Gastrocnemius medialis (tissue), 4 donors: ENCODE measurements at regions not wholly inside any gene's neighbourhood (a gene's known extent, or its start where the extent isn't known, plus 50 kb on each side); places are given as distances from the start of the nearest gene placed in this dataset.

Source experiments
- ATAC-seq, 2 donors: fragments of 150-250 bp; one replicate each; pipeline ENCODE4 v1.9.1; 2016
- DNase-seq, 2 donors: peaks; one replicate each; pipeline ENCODE4 v3.0.0-alpha.2; 2019
- H3K27ac ChIP-seq, 4 donors: fragments of 200-600 bp; sonication (generic); 1 replicate in 1 of 4; 2 replicates in 3 of 4; pipeline ENCODE4 v1.5.1; 2016 to 2018; ENCODE audit warnings: mild to moderate bottlenecking in 2 of 4, moderate library complexity in 1 of 4
- H3K27me3 ChIP-seq, 3 donors: fragments of 200-600 bp; sonication (generic) in 2 of 3; 1 replicate in 1 of 3; 2 replicates in 2 of 3; pipeline versions ENCODE4 v1.5.1 to v1.6.0; 2016 to 2019; ENCODE audit warnings: mild to moderate bottlenecking in 1 of 3, moderate library complexity in 1 of 3
- H3K36me3 ChIP-seq, 2 donors: fragments of 200-600 bp; sonication (generic) in 1 of 2; one replicate each; pipeline ENCODE4 v1.5.1; 2017 to 2018
- H3K4me1 ChIP-seq, 2 donors: fragments of 200-600 bp; sonication (generic) in 1 of 2; one replicate each; pipeline ENCODE4 v1.5.1; 2016 to 2017; ENCODE audit warnings: mild to moderate bottlenecking in 2 of 2
- H3K4me3 ChIP-seq, 4 donors: fragments of 200-600 bp; sonication (generic) in 3 of 4; 1 replicate in 1 of 4; 2 replicates in 3 of 4; pipeline ENCODE4 v1.5.1; 2016 to 2019; ENCODE audit warnings: mild to moderate bottlenecking in 2 of 4
- H3K9me3 ChIP-seq, 3 donors: fragments of 200-600 bp; sonication (generic) in 2 of 3; 1 replicate in 1 of 3; 2 replicates in 2 of 3; pipeline ENCODE4 v1.5.1; 2016 to 2019
- CTCF ChIP-seq, 5 experiments: fragments of 450-650 bp in 3 of 5; fragments of 200-600 bp in 2 of 5; sonication (generic) in 2 of 5; IDR thresholded peaks in 4 of 5; conservative IDR thresholded peaks in 1 of 5; 1 replicate in 4 of 5; 2 replicates in 1 of 5; pipeline ENCODE4 v1.5.1; 2016 to 2019; ENCODE audit warnings: antibody characterized with exemption in 5 of 5, mild to moderate bottlenecking in 3 of 5, moderate library complexity in 3 of 5
- POLR2A ChIP-seq, 2 donors: fragments of 450-650 bp; IDR thresholded peaks; one replicate each; pipeline ENCODE4 v1.6.1; 2017; ENCODE audit warnings: antibody characterized with exemption in 2 of 2, mild to moderate bottlenecking in 2 of 2, moderate library complexity in 2 of 2
- in situ Hi-C, 4 donors: fragments of 200-750 bp; cut with MboI; loops; one replicate each; pipeline versions ENCODE4 v1.15.0 to v1.8.0; 2017; ENCODE audit warnings: low sequenced_read_pairs in 4 of 4
- intact Hi-C: fragments of 100-400 bp; cut with DNase I; formaldehyde crosslinking; loops from one replicate; pipeline ENCODE4 v1.15.1; 2023; ENCODE audit warnings: low total_unique reads

GRCh38 chr2:64915510-64915900 lies 73.7 kb upstream of the SLC1A4 start:
- Histone ChIP-seq H3K27ac (no peak overlapping the region), H3K4me3 (no peak overlapping the region), H3K9me3 (no peaks in the 10 kb centered on the region), H3K36me3 (no peaks in the 10 kb centered on the region), H3K4me1 (peaks cover 0 to 10% of the 10 kb centered on the region in 2 donors), H3K27me3 (no peaks in the 10 kb centered on the region)
- in situ Hi-C loops (loop anchor here (5.0 to 25.0 kb wide), 8 partner anchors 122 to 672 kb away; no protein-coding TSS in a partner anchor), intact Hi-C loops (loop anchor here (5.0 kb wide), 2 partner anchors 272 to 662 kb away; no protein-coding TSS in a partner anchor)
- no peak for TF ChIP-seq CTCF (IDR thresholded peaks at IDR 0.05 in 4 of 5, conservative IDR thresholded peaks at IDR 0.05 in 1 of 5)
- no peak for ATAC-seq
- no peak for DNase-seq

GRCh38 chr2:64918220-64918886 lies 70.8 kb upstream of the SLC1A4 start:
- H3K36me3 ChIP-seq, result no peaks in the 10 kb centered on the region
- H3K4me1 ChIP-seq, result no peaks in the 10 kb centered on the region
- TF ChIP-seq CTCF (IDR thresholded peaks at IDR 0.05 in 4 of 5, conservative IDR thresholded peaks at IDR 0.05 in 1 of 5), result no peak
- TF ChIP-seq POLR2A (IDR thresholded peaks at IDR 0.05), result no peak
- H3K9me3 ChIP-seq, result no peaks in the 10 kb centered on the region
- intact Hi-C loops (loop anchor here (5.0 kb wide), 2 partner anchors 269 to 659 kb away; no protein-coding TSS in a partner anchor), in situ Hi-C loops (loop anchor here (5.0 to 25.0 kb wide), 8 partner anchors 119 to 669 kb away; no protein-coding TSS in a partner anchor)
- no peak for ATAC-seq
- no peaks in the 10 kb centered on the region for H3K27me3 ChIP-seq
- H3K27ac ChIP-seq, result peak overlapping the region; percentile 44 to 69 (median 54)
- H3K4me3 ChIP-seq, result peak overlapping the region in 2 of 4 donors; percentile 43 to 52
- DNase-seq, result no peak

GRCh38 chr2:64919261-64919660 lies 69.9 kb upstream of the SLC1A4 start:
- no peak for ATAC-seq
- TF ChIP-seq POLR2A (IDR thresholded peaks at IDR 0.05), result no peak
- H3K4me1 ChIP-seq, result no peaks in the 10 kb centered on the region
- no peaks in the 10 kb centered on the region for H3K9me3 ChIP-seq
- H3K27me3 ChIP-seq, result no peaks in the 10 kb centered on the region
- in situ Hi-C loops (loop anchor here (5.0 to 25.0 kb wide), 8 partner anchors 118 to 668 kb away; no protein-coding TSS in a partner anchor), intact Hi-C loops (loop anchor here (5.0 kb wide), 2 partner anchors 268 to 658 kb away; no protein-coding TSS in a partner anchor)
- DNase-seq, result no peak
- no peak overlapping the region for H3K27ac ChIP-seq
- no peak overlapping the region for H3K4me3 ChIP-seq
- no peaks in the 10 kb centered on the region for H3K36me3 ChIP-seq

GRCh38 chr2:64922482-64923384 lies 66.5 kb upstream of the SLC1A4 start:
- no peak for ATAC-seq
- intact Hi-C loops, result no loop called here
- H3K9me3 ChIP-seq, result no peaks in the 10 kb centered on the region

More at GRCh38 chr2:64922482-64923384, 66.5 kb upstream of the SLC1A4 start:
- in situ Hi-C loops, result loop anchor here (25.0 kb wide), 4 partner anchors 240 to 665 kb away; no protein-coding TSS in a partner anchor
- Histone ChIP-seq H3K27me3 (no peaks in the 10 kb centered on the region), H3K27ac (no peak overlapping the region), H3K4me3 (no peak overlapping the region), H3K4me1 (peaks cover 8 to 10% of the 10 kb centered on the region in 2 donors), H3K36me3 (no peaks in the 10 kb centered on the region)
- DNase-seq, result no peak
- no peak for TF ChIP-seq POLR2A (IDR thresholded peaks at IDR 0.05)
- no peak for TF ChIP-seq CTCF (IDR thresholded peaks at IDR 0.05 in 4 of 5, conservative IDR thresholded peaks at IDR 0.05 in 1 of 5)
